KMS-11 (cell line): ENCODE measurements at regions not wholly inside any gene's neighbourhood (a gene's known extent, or its start where the extent isn't known, plus 50 kb on each side); places are given as distances from the start of the nearest gene placed in this dataset.

ENCODE experiments used
- H2AFZ ChIP-seq: fragments of 200-600 bp; sonication (generic); 2 replicates; pipeline ENCODE4 v1.6.1; 2016; ENCODE audit warnings: antibody characterized with exemption, mixed run types, low read depth
- H3K27ac ChIP-seq: fragments of 200-600 bp; sonication (generic); 2 replicates; pipeline ENCODE4 v1.6.1; 2016; ENCODE audit warnings: mild to moderate bottlenecking, mixed run types
- H3K27me3 ChIP-seq: fragments of 200-600 bp; sonication (generic); 2 replicates; pipeline ENCODE4 v1.6.1; 2017; ENCODE audit warnings: mild to moderate bottlenecking, low read depth, mixed run types, moderate library complexity; ENCODE audit not compliant: insufficient read depth
- H3K36me3 ChIP-seq: fragments of 200-600 bp; sonication (generic); 2 replicates; pipeline ENCODE4 v1.6.1; 2017; ENCODE audit warnings: mild to moderate bottlenecking, mixed run types; ENCODE audit not compliant: insufficient read depth
- H3K4me1 ChIP-seq: fragments of 200-600 bp; sonication (generic); 2 replicates; pipeline ENCODE4 v1.6.1; 2016; ENCODE audit warnings: mild to moderate bottlenecking, low read depth, mixed run types; ENCODE audit not compliant: poor library complexity, severe bottlenecking
- H3K4me2 ChIP-seq: fragments of 200-600 bp; sonication (generic); 2 replicates; pipeline ENCODE4 v1.7.0; 2016; ENCODE audit warnings: mild to moderate bottlenecking, mixed run types
- H3K4me3 ChIP-seq: fragments of 200-600 bp; sonication (generic); IDR thresholded peaks from 2 replicates; pipeline ENCODE4 v1.6.1; 2017; ENCODE audit warnings: low read depth, low read length, mixed read lengths; ENCODE audit not compliant: insufficient read depth
- H3K79me2 ChIP-seq: fragments of 200-600 bp; sonication (generic); 2 replicates; pipeline ENCODE4 v1.6.1; 2016; ENCODE audit warnings: low read depth, mixed run types; ENCODE audit not compliant: insufficient read depth
- H3K9ac ChIP-seq: fragments of 200-600 bp; sonication (generic); 2 replicates; pipeline ENCODE4 v1.6.1; 2016; ENCODE audit warnings: mild to moderate bottlenecking, mixed run types
- H4K20me1 ChIP-seq: fragments of 200-600 bp; sonication (generic); 2 replicates; pipeline ENCODE4 v1.6.1; 2016; ENCODE audit warnings: mild to moderate bottlenecking, mixed run types; ENCODE audit not compliant: insufficient read depth
- TF ChIP-seq, protein P1 (sequence below): fragments of 200-600 bp; sonication (generic); conservative IDR thresholded peaks from 2 replicates; pipeline ENCODE4 v1.6.1; 2017; ENCODE audit warnings: low read depth, mild to moderate bottlenecking, antibody characterized with exemption, low read length, moderate library complexity, mixed read lengths

DNA sequence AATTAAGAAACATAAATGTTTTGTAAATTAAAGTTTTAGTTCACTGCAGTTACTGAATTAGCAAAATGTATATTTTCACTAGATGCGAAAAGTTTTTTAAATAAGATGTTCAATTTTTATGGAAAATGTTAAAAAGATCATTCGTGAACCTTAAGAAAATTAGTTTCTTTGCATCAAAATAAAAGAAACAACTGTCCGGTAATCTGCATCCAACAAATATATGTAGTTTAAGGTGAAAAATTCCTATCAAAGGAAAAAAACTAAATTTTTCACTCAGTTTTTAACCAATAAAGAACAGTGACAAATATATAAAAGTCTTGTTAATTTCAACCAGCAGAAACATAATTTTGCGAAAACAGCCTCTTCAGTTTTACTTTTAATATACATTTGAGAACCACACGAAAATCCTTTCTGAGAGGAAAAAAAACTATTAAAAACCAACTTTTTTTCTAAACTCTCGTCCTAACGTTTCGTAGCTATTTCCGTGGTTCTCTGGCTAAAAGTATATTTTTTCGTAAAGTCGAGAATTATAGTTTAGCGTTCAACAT, 64.5 kb downstream of the KCNRG start:
- peak overlapping the region; percentile 98 for H3K9ac ChIP-seq
- no peak overlapping the region for H3K4me3 ChIP-seq

GRCh38 chr13:50080203-50080910, 65.1 kb downstream of the KCNRG start:
- Histone ChIP-seq H3K4me2 (peak overlapping the region; percentile 91), H3K27ac (peak overlapping the region; percentile 95), H3K9ac (peak overlapping the region; percentile 98), H4K20me1 (peaks cover 45% of the 10 kb centered on the region), H2AFZ (no peak overlapping the region), H3K4me3 (no peak overlapping the region), H3K36me3 (no peaks in the 10 kb centered on the region), H3K79me2 (peaks cover 86% of the 10 kb centered on the region), H3K27me3 (no peaks in the 10 kb centered on the region), H3K4me1 (peaks cover 47% of the 10 kb centered on the region)
- TF ChIP-seq, protein P1, sequence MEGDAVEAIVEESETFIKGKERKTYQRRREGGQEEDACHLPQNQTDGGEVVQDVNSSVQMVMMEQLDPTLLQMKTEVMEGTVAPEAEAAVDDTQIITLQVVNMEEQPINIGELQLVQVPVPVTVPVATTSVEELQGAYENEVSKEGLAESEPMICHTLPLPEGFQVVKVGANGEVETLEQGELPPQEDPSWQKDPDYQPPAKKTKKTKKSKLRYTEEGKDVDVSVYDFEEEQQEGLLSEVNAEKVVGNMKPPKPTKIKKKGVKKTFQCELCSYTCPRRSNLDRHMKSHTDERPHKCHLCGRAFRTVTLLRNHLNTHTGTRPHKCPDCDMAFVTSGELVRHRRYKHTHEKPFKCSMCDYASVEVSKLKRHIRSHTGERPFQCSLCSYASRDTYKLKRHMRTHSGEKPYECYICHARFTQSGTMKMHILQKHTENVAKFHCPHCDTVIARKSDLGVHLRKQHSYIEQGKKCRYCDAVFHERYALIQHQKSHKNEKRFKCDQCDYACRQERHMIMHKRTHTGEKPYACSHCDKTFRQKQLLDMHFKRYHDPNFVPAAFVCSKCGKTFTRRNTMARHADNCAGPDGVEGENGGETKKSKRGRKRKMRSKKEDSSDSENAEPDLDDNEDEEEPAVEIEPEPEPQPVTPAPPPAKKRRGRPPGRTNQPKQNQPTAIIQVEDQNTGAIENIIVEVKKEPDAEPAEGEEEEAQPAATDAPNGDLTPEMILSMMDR = no peak

More for the DNA sequence above, 64.5 kb downstream of the KCNRG start:
- Histone ChIP-seq H3K27ac (peak overlapping the region; percentile 95), H3K27me3 (no peaks in the 10 kb centered on the region), H3K4me2 (peak overlapping the region; percentile 91), H2AFZ (no peak overlapping the region), H3K79me2 (peaks cover 87% of the 10 kb centered on the region), H3K4me1 (peaks cover 47% of the 10 kb centered on the region), H3K36me3 (no peaks in the 10 kb centered on the region), H4K20me1 (peaks cover 50% of the 10 kb centered on the region)
- TF ChIP-seq, protein P1 = no peak

DNA sequence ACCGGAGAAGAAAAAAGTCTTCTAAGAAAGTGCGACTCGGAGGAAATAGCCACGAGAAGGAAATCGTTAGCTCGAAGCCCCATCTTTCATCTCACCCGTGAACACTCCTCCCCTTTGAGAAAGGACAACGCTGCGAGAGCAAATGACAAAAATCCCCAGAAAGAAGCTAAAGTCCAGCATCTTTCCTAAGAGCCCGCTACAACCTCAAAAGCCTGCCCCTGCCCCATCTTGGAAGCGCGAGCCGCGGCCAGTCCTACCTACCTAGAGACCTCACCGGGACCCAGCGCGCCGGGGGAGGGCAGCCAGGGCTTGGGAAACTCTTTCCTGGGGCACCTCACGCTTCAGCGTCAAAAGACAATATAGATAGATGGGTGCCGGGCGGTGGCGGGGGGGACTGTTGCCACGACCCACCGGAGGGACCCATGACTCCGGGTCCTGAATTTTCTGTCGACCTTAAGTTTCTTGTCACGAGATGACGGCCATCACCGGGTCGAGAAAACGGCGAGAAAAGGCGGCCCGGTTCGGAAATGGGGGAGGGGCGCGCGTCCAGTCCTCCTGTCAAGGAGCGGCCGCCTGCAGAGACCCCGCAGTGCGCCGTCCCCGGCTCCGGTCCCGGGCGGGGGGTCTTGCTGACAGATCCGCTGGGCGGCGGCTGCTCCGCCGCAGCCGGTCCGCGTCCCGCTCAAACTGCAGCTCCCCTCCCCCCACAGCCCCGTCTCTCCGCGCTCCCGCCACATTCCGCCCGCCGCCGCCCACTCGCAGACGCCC, 65.9 kb downstream of the KCNRG start:
- Histone ChIP-seq H3K27ac (peak overlapping the region; percentile 95), H3K4me3 (no peak overlapping the region), H3K4me1 (peaks cover 41% of the 10 kb centered on the region), H3K36me3 (no peaks in the 10 kb centered on the region), H4K20me1 (peaks cover 38% of the 10 kb centered on the region), H2AFZ (no peak overlapping the region), H3K4me2 (peak overlapping the region; percentile 91; the same call in 1 of the 2 replicates), H3K27me3 (no peaks in the 10 kb centered on the region), H3K79me2 (peaks cover 79% of the 10 kb centered on the region), H3K9ac (peak overlapping the region; percentile 98)
- TF ChIP-seq, protein P1 = no peak

DNA sequence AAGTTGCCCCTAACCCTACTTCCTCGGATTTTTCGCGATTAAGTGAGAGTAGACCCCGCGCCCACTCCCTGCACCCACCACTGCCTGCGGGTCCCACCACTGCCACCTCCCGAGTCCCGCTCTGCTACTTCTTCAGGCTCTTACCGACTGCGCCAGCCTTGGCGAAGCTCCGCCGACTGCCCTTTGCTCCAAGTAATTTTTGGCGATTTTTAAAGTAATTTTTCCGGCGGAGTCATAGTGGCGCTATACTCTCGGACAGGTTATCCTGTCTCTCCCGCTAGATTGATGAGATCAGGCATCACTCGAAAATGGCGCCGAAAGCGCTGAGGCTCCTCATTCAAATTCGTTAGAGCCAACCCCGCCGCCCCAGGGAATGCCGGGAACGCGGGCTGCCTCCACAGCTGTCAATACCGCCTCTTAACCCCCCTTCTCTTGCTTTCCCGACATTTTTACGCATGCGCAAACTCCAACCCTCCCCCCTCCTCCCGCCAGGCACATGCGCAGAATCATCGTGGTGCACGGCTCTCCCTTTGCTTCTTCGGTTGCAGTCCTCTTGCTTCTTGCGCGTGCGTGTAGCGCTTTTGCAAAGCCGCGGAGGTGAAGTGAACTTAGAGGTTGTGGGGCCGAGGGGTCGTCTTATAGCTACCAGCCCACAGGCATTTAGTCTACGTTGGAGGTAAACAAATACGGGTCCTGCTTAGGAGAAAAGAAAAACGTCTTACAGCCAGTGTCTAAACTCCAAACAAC, 66.6 kb downstream of the KCNRG start:
- no peaks in the 10 kb centered on the region for H3K27me3 ChIP-seq
- peak overlapping the region; percentile 98 for H3K9ac ChIP-seq
- H3K79me2 ChIP-seq = peaks cover 73% of the 10 kb centered on the region
- H3K4me3 ChIP-seq = no peak overlapping the region
- H3K27ac ChIP-seq = peak overlapping the region; percentile 95
- H3K36me3 ChIP-seq = no peaks in the 10 kb centered on the region
- H2AFZ ChIP-seq = peak overlapping the region; percentile 28; the same call in 1 of the 2 replicates
- TF ChIP-seq, protein P1 = no peak
- peaks cover 30% of the 10 kb centered on the region for H4K20me1 ChIP-seq
- peaks cover 33% of the 10 kb centered on the region for H3K4me1 ChIP-seq
- H3K4me2 ChIP-seq = peak overlapping the region; percentile 67
